GM19372 (cell line): ENCODE measurements at regions not wholly inside any gene's neighbourhood (a gene's known extent, or its start where the extent isn't known, plus 50 kb on each side); places are given as distances from the start of the nearest gene placed in this dataset.

Source experiments
- ATAC-seq: cut with Tn5 transposase; IDR thresholded peaks from one replicate; pipeline ENCODE4 v1.9.1; 2021; ENCODE audit warnings: mild to moderate bottlenecking, low read depth, moderate library complexity; ENCODE audit not compliant: unreplicated experiment

- no peak for ATAC-seq
Observed at GRCh38 chr11:104369761-104370160, 205.8 kb upstream of the PDGFD start.

- ATAC-seq: no peak
Observed at GRCh38 chr11:104366321-104366734, 202.4 kb upstream of the PDGFD start.

GRCh38 chr11:104365676-104366075, 201.7 kb upstream of the PDGFD start:
- ATAC-seq: no peak

- ATAC-seq: no peak
Observed at GRCh38 chr11:104361975-104362374, 198.0 kb upstream of the PDGFD start.

GRCh38 chr11:104352036-104352435, 188.1 kb upstream of the PDGFD start:
- ATAC-seq: no peak

- ATAC-seq: peak; percentile 62
Observed at GRCh38 chr11:104343578-104343977, 179.6 kb upstream of the PDGFD start.

- ATAC-seq: no peak
Observed at GRCh38 chr11:104340590-104340989, 176.6 kb upstream of the PDGFD start.

GRCh38 chr11:104339380-104339831, 175.5 kb upstream of the PDGFD start:
- ATAC-seq: no peak

- no peak for ATAC-seq
Observed at GRCh38 chr11:104338186-104338585, 174.2 kb upstream of the PDGFD start.

- ATAC-seq: no peak
Observed at GRCh38 chr11:104337273-104337672, 173.3 kb upstream of the PDGFD start.

GRCh38 chr11:104333977-104334376, 170.0 kb upstream of the PDGFD start:
- ATAC-seq: no peak

GRCh38 chr11:104332110-104332509, 168.2 kb upstream of the PDGFD start:
- ATAC-seq: no peak

- no peak for ATAC-seq
Observed at GRCh38 chr11:104329078-104329665, 165.2 kb upstream of the PDGFD start.

- no peak for ATAC-seq
Observed at GRCh38 chr11:104328512-104328907, 164.6 kb upstream of the PDGFD start.

GRCh38 chr11:104327861-104328511, 164.0 kb upstream of the PDGFD start:
- ATAC-seq: no peak

GRCh38 chr11:104325093-104325492, 161.1 kb upstream of the PDGFD start:
- ATAC-seq: no peak

- ATAC-seq: no peak
Observed at GRCh38 chr11:104324276-104324675, 160.3 kb upstream of the PDGFD start.

- no peak for ATAC-seq
Observed at GRCh38 chr11:104323841-104324240, 159.9 kb upstream of the PDGFD start.

- no peak for ATAC-seq
Observed at GRCh38 chr11:104322696-104323095, 158.7 kb upstream of the PDGFD start.

GRCh38 chr11:104320956-104321355, 157.0 kb upstream of the PDGFD start:
- no peak for ATAC-seq

- no peak for ATAC-seq
Observed at GRCh38 chr11:104320097-104320496, 156.2 kb upstream of the PDGFD start.

GRCh38 chr11:104319396-104319795, 155.4 kb upstream of the PDGFD start:
- ATAC-seq: no peak
